ENCODE measurements at regions not wholly inside any gene's neighbourhood (a gene's known extent, or its start where the extent isn't known, plus 50 kb on each side); places are given as distances from the start of the nearest gene placed in this dataset.

GRCh38 chr7:17009933-17010332, 128.2 kb upstream of the AGR3 start:
- H3F3A ChIP-seq (ENCODE audit: insufficient read depth) = no peaks in the 10 kb centered on the region
- no peak for DNase-seq
- H3K4me2 ChIP-seq (ENCODE audit: unreplicated experiment) = no peak overlapping the region
- H3K27me3 ChIP-seq (replicated peaks; ENCODE audit: insufficient read depth) = no peaks in the 10 kb centered on the region
- no peak overlapping the region for H3K9ac ChIP-seq
- H3K9me3 ChIP-seq (ENCODE audit: low read depth) = no peaks in the 10 kb centered on the region
- H3K79me2 ChIP-seq (ENCODE audit: insufficient read depth) = no peaks in the 10 kb centered on the region
- TF ChIP-seq EZH2phosphoT487 (IDR thresholded peaks at IDR 0.05; ENCODE audit: insufficient read depth, low read depth) (no peak), EZH2 (IDR thresholded peaks at IDR 0.05; ENCODE audit: insufficient read depth, poor library complexity, severe bottlenecking) (no peak)
- no peak overlapping the region for H3K27ac ChIP-seq
- H2AFZ ChIP-seq = no peak overlapping the region
- H3K9me2 ChIP-seq (ENCODE audit: insufficient read depth) = no peaks in the 10 kb centered on the region
- no peak overlapping the region for H3K4me3 ChIP-seq
- no peaks in the 10 kb centered on the region for H3K36me3 ChIP-seq (ENCODE audit: low read depth)
- in situ Hi-C loops (cut with MboI) = no loop called here
- WGBS, 2 experiments (ENCODE audit: low coverage in 1 of 2, low lambda C conversion rate in 2 of 2, missing lambda C conversion rate in 2 of 2) = 90 to 94% methylated on average over 1 of the region's 1 CpG
- no peaks in the 10 kb centered on the region for H4K20me1 ChIP-seq (ENCODE audit: insufficient read depth)
- H3K4me1 ChIP-seq (ENCODE audit: insufficient read depth) = peaks cover 12% of the 10 kb centered on the region

GRCh38 chr7:17010637-17011300, 129.0 kb upstream of the AGR3 start:
- no peak for TF ChIP-seq EZH2phosphoT487 (IDR thresholded peaks at IDR 0.05; ENCODE audit: insufficient read depth, low read depth)
- TF ChIP-seq EZH2 (IDR thresholded peaks at IDR 0.05; ENCODE audit: insufficient read depth, poor library complexity, severe bottlenecking) = no peak
- Histone ChIP-seq H3K27ac (no peak overlapping the region), H3F3A (ENCODE audit: insufficient read depth) (0 out of 2 replicates have a peak, but pooled peaks cover 7% of the 10 kb centered on the region), H3K9ac (no peak overlapping the region), H3K4me3 (no peak overlapping the region), H2AFZ (no peak overlapping the region), H4K20me1 (ENCODE audit: insufficient read depth) (no peaks in the 10 kb centered on the region), H3K36me3 (ENCODE audit: low read depth) (no peaks in the 10 kb centered on the region), H3K27me3 (replicated peaks; ENCODE audit: insufficient read depth) (no peaks in the 10 kb centered on the region), H3K4me2 (ENCODE audit: unreplicated experiment) (no peak overlapping the region), H3K79me2 (ENCODE audit: insufficient read depth) (no peaks in the 10 kb centered on the region), H3K4me1 (ENCODE audit: insufficient read depth) (peaks cover 20% of the 10 kb centered on the region), H3K9me3 (ENCODE audit: low read depth) (no peaks in the 10 kb centered on the region), H3K9me2 (ENCODE audit: insufficient read depth) (no peaks in the 10 kb centered on the region)
- no peak for DNase-seq
- 87 to 89% methylated on average over 2 of the region's 2 CpGs for WGBS, 2 experiments (ENCODE audit: low coverage in 1 of 2, low lambda C conversion rate in 2 of 2, missing lambda C conversion rate in 2 of 2)
- in situ Hi-C loops (cut with MboI) = no loop called here

- Histone ChIP-seq H3K9me2 (ENCODE audit: insufficient read depth) (no peaks in the 10 kb centered on the region), H3F3A (ENCODE audit: insufficient read depth) (0 out of 2 replicates have a peak, but pooled peaks cover 7% of the 10 kb centered on the region), H3K4me3 (no peak overlapping the region), H3K4me2 (ENCODE audit: unreplicated experiment) (no peak overlapping the region), H3K9me3 (ENCODE audit: low read depth) (no peaks in the 10 kb centered on the region), H3K36me3 (ENCODE audit: low read depth) (no peaks in the 10 kb centered on the region), H3K9ac (no peak overlapping the region), H3K79me2 (ENCODE audit: insufficient read depth) (no peaks in the 10 kb centered on the region), H4K20me1 (ENCODE audit: insufficient read depth) (no peaks in the 10 kb centered on the region), H2AFZ (no peak overlapping the region), H3K4me1 (ENCODE audit: insufficient read depth) (peaks cover 29% of the 10 kb centered on the region), H3K27ac (no peak overlapping the region), H3K27me3 (replicated peaks; ENCODE audit: insufficient read depth) (no peaks in the 10 kb centered on the region)
- TF ChIP-seq EZH2 (IDR thresholded peaks at IDR 0.05; ENCODE audit: insufficient read depth, poor library complexity, severe bottlenecking) (no peak), EZH2phosphoT487 (IDR thresholded peaks at IDR 0.05; ENCODE audit: insufficient read depth, low read depth) (no peak)
- in situ Hi-C loops (cut with MboI) = no loop called here
- DNase-seq = peak; percentile 54
- WGBS, 2 experiments (ENCODE audit: low coverage in 1 of 2, low lambda C conversion rate in 2 of 2, missing lambda C conversion rate in 2 of 2) = 86 to 92% methylated on average over 3 of the region's 3 CpGs
Observed at GRCh38 chr7:17013204-17013603, 131.4 kb upstream of the AGR3 start.

- H3K4me1 ChIP-seq (ENCODE audit: insufficient read depth) = peaks cover 29% of the 10 kb centered on the region
- no peak overlapping the region for H3K27ac ChIP-seq
- no peak overlapping the region for H2AFZ ChIP-seq
- H3K27me3 ChIP-seq (replicated peaks; ENCODE audit: insufficient read depth) = no peaks in the 10 kb centered on the region
- H3K9me2 ChIP-seq (ENCODE audit: insufficient read depth) = no peaks in the 10 kb centered on the region
- H3K9ac ChIP-seq = no peak overlapping the region
- H3K79me2 ChIP-seq (ENCODE audit: insufficient read depth) = no peaks in the 10 kb centered on the region
- 97 to 98% methylated on average over 8 of the region's 8 CpGs for WGBS, 2 experiments (ENCODE audit: low coverage in 1 of 2, low lambda C conversion rate in 2 of 2, missing lambda C conversion rate in 2 of 2)
- H4K20me1 ChIP-seq (ENCODE audit: insufficient read depth) = no peaks in the 10 kb centered on the region
- H3K9me3 ChIP-seq (ENCODE audit: low read depth) = no peaks in the 10 kb centered on the region
- H3K36me3 ChIP-seq (ENCODE audit: low read depth) = no peaks in the 10 kb centered on the region
- TF ChIP-seq EZH2phosphoT487 (IDR thresholded peaks at IDR 0.05; ENCODE audit: insufficient read depth, low read depth) (no peak), EZH2 (IDR thresholded peaks at IDR 0.05; ENCODE audit: insufficient read depth, poor library complexity, severe bottlenecking) (no peak)
- 0 out of 2 replicates have a peak, but pooled peaks cover 7% of the 10 kb centered on the region for H3F3A ChIP-seq (ENCODE audit: insufficient read depth)
- in situ Hi-C loops (cut with MboI) = no loop called here
- no peak for DNase-seq
- H3K4me3 ChIP-seq = no peak overlapping the region
- no peak overlapping the region for H3K4me2 ChIP-seq (ENCODE audit: unreplicated experiment)
Observed at GRCh38 chr7:17014686-17015085, 132.9 kb upstream of the AGR3 start.
